Panc1 (cell line): ENCODE measurements at regions not wholly inside any gene's neighbourhood (a gene's known extent, or its start where the extent isn't known, plus 50 kb on each side); places are given as distances from the start of the nearest gene placed in this dataset.

Experiments used
- POLR2AphosphoS5 ChIP-seq: IDR thresholded peaks from 2 replicates; pipeline ENCODE4 v1.6.1; 2012; ENCODE audit warnings: mild to moderate bottlenecking, low read depth, low read length, moderate library complexity
- SIN3A ChIP-seq: IDR thresholded peaks from 2 replicates; pipeline ENCODE4 v1.6.1; 2012; ENCODE audit warnings: low read depth, mild to moderate bottlenecking, low read length, moderate library complexity, borderline replicate concordance; ENCODE audit not compliant: insufficient read depth
- TF ChIP-seq, protein P1 (sequence below): fragments of 450-650 bp; IDR thresholded peaks from 2 replicates; pipeline ENCODE4 v1.5.1; 2017; ENCODE audit warnings: mild to moderate bottlenecking

GRCh38 chr6:74969591-74970267 is 236.1 kb downstream of the COL12A1 start:
- TF ChIP-seq POLR2AphosphoS5 (no peak), SIN3A (no peak)
- TF ChIP-seq, protein P1, sequence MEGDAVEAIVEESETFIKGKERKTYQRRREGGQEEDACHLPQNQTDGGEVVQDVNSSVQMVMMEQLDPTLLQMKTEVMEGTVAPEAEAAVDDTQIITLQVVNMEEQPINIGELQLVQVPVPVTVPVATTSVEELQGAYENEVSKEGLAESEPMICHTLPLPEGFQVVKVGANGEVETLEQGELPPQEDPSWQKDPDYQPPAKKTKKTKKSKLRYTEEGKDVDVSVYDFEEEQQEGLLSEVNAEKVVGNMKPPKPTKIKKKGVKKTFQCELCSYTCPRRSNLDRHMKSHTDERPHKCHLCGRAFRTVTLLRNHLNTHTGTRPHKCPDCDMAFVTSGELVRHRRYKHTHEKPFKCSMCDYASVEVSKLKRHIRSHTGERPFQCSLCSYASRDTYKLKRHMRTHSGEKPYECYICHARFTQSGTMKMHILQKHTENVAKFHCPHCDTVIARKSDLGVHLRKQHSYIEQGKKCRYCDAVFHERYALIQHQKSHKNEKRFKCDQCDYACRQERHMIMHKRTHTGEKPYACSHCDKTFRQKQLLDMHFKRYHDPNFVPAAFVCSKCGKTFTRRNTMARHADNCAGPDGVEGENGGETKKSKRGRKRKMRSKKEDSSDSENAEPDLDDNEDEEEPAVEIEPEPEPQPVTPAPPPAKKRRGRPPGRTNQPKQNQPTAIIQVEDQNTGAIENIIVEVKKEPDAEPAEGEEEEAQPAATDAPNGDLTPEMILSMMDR, result no peak
